ENCODE measurements at regions not wholly inside any gene's neighbourhood (a gene's known extent, or its start where the extent isn't known, plus 50 kb on each side); places are given as distances from the start of the nearest gene placed in this dataset.

GRCh38 chr14:97428808-97429440 lies 631.7 kb downstream of the VRK1 start:
- TF ChIP-seq POLR2A (IDR thresholded peaks at IDR 0.05; ENCODE audit: low read length) (no peak), GATA1 (IDR thresholded peaks at IDR 0.05; ENCODE audit: low read depth, low read length) (no peak)

Data from erythroblast (primary cell).